Inferior parietal cortex (tissue), 1 donor: ENCODE measurements at regions not wholly inside any gene's neighbourhood (a gene's known extent, or its start where the extent isn't known, plus 50 kb on each side); places are given as distances from the start of the nearest gene placed in this dataset.

Source experiments
- DNase-seq: peaks from one replicate; pipeline ENCODE4 v3.0.0-alpha.2; 2016; ENCODE audit errors: extremely low spot score

- DNase-seq, result no peak
These were observed 211.8 kb upstream of the PPP2R2D start for GRCh38 chr10:131689016-131689415.

- DNase-seq, result no peak
These were observed 211.3 kb upstream of the PPP2R2D start for GRCh38 chr10:131689486-131689885.

GRCh38 chr10:131689954-131690757 is 210.7 kb upstream of the PPP2R2D start:
- DNase-seq, result no peak

- no peak for DNase-seq
These were observed 210.0 kb upstream of the PPP2R2D start for GRCh38 chr10:131690805-131691239.

DNA sequence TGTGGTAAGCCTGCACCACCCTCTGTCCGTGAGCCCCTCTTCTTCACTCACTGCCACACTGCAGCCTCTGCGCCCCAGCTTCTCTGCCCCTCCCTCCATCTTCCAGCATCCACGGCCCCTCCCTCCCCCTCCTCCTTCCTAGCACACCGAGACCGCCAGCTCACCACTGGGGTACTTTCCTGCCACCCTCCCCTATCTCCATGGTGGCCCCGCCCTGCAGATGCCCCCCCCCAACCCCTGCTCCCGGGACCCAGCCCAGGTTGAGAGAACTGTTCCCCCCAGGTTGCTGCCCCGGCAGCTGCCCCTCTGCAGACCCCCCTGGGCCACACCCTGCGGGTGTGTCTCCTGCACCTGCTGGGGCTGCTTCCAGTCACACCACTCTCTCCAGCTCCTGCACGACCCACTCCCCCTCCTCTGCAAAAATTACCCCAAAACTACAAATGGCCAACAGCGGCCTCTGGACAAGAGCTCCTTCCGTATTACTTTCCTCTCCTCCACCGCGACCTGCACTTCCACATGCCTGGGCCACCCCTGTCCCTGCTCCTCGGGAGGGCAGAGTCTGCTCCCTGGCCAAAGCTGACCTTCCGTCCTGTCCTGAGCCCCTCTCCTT is 209.2 kb upstream of the PPP2R2D start:
- DNase-seq, result no peak

DNA sequence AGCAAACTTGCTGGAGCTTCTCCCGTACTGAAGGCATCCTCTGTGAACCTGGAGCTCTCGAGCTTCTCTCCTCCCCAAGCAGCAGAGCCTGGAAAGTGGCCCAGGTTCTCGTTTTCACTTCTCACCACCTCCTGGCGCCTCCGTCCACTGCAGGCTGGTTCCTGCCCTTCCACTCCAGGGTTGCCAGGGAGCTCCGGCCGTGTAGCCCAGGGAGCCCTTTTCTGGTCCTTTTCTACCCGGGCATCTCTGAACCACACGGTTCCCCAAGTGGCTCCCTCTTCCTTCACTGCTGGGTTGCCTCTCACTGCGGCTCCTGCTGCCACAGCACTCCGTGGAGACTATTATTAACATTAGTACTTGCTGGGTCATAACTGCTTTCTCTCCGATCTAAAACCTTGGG is 208.6 kb upstream of the PPP2R2D start:
- DNase-seq, result no peak

DNA sequence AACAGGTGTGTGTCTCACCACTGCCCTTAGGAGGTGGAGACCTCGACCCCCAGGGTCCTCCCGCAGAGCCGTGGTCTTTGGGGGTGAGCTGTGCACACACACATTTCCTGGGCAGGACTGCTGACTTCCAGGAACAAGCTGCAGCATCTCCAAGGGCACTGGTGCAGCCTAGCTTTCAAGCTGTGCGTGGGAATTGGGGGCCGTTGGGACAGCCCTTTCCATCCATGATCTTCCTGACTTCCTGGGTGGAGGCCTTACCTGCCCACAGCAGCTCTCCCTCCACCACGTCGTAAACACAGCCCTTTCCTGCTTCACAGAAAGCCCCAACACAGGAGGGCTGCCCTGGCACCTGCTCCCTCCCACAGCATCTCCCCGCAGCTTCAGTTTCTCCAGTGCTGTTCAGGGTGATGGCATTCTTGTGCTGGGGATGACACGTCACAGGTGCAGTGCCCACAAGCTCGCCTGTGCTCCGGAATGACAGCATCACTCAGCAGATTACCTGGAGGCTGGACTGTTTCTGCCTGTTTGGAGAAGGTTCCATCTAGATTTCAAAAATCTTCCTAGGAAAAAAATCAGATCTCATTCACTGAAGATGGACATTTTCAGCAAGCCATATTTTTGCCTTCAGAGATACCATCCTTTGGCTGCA is 208.0 kb upstream of the PPP2R2D start:
- DNase-seq, result no peak

- no peak for DNase-seq
These were observed 207.0 kb upstream of the PPP2R2D start for GRCh38 chr10:131693766-131694165.

DNA sequence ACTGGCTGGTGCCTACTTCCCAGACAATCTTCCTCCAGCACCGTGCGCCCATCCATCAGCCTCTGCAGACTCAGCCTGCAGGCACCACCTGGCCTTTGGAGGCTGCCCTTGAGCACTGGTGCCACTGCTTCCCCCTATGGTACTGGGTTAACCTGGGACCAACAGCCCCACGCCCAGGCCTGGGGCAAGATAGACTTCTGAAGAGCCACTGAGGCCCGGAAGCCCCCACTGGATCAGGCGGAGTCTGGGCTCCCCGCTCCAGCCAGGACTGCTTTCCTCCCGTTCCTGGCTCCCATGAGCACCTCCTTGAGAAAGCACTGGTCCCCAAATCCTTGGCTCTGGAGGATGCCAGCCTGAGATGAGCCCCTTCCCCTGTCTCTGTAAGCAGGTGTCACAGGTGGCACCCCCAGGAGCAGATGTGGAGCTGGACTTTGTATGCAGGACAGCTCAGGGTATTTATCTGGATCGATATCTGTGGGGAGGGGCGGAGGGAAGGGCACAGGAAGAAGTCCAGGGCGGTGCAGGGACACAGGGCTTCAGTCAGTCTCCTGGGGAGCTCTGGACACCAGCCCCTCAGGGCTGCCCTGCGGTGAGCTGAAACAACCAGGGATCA is 206.5 kb upstream of the PPP2R2D start:
- no peak for DNase-seq

DNA sequence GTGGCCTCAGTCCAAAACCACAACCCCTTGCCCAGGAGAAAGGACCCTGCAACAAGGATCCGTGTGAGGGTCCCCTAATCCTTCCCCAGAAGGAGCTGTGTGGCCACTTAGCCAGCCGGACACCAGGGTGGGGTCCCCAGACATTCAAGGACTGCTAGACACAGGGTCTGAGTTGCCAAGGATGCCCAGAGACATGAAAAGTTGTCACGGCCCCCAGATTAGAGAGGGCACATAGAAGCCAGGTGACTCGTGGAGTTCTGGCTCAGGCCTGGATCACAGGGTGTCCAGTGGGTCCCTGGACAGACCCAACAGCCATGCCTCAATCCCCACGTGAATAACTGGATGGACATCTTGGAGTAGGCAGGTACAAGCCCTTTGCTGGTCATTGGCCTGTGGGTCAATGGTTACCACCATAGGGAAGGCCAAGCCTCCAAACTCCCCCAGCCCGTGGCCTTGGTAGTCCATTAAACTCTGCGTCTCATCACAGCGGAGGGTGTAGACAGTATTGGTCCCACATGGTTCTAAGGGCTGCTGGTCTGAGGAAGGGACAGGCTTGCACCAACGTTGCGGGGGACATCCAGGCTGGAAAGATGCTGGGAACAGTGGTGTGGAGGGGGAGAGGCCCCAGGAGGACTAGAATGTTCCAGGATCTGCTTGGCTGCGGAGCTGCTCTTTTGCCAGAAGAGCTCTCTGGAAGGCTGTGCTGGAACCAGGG is 205.9 kb upstream of the PPP2R2D start:
- no peak for DNase-seq

- no peak for DNase-seq
These were observed 205.2 kb upstream of the PPP2R2D start for GRCh38 chr10:131695496-131696165.

DNA sequence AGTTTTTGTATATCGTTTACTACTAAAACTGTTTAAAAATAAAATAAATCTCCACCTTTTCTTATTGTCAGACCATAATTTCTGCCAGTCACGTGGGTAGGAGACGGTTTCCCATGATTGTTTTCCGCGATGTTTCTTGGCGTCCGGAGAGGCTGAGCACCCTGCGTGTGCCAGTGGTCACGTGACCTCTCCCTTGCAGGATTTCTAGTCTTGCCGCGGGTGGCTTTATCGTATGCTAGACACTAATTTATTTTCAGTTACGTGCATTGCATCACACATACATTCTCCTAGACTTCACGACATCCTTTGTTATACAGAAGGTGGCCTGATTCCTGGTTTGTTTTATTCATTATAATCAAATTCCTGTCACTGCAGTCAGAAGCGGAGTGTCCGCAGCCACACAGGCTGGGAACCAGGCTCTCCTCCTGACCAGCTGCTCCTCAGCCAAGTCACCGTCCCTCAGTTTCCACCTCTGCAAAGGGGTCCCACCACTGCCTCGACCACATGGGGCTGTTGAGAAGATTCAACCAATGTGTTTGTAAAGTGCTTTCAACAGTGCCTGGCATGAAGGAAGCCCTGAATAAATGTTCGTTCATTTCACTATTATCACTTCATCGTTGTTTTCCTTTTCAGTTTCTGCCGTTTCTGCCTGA is 203.2 kb upstream of the PPP2R2D start:
- no peak for DNase-seq

- no peak for DNase-seq
These were observed 202.6 kb upstream of the PPP2R2D start for GRCh38 chr10:131698232-131698631.

DNA sequence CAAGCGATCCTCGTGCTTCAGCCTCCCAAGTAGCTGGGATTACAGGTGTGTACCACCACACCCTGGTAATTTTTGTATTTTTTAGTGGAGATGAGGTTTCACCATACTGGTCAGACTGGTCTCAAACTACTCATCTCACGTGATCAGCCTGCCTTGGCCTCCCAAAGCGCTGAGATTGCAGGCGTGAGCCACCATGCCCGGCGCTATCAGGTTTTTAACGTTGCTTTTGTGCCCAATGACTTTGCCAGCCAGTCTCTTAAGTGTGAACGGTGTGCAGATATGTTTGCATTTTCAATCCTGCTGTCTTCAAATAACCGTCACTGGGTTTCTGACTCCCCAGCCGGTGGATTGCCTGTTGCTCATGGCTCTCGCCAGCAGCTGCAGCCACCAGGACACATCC is 201.8 kb upstream of the PPP2R2D start:
- DNase-seq, result no peak

- no peak for DNase-seq
These were observed 200.8 kb upstream of the PPP2R2D start for GRCh38 chr10:131700032-131700431.

DNA sequence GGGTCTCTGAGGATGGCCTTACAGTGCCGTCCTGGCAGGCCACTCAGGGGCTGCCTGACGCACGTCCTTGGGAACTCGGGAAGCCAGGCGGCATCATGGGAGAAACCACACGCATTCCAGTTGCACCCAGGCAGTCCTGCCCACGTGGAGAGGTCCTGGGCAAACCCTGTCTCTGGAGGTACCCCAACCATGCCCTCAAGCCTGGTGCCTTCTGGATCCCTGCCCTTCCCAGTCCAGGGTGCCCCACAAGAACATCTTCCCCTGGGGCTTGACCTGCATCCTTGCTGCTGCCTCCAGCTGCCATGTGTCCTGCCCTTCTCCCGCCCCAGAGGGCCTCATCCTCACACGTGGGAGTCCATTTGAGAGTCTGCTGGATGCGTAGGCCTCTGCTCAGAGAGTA is 200.3 kb upstream of the PPP2R2D start:
- DNase-seq, result no peak

DNA sequence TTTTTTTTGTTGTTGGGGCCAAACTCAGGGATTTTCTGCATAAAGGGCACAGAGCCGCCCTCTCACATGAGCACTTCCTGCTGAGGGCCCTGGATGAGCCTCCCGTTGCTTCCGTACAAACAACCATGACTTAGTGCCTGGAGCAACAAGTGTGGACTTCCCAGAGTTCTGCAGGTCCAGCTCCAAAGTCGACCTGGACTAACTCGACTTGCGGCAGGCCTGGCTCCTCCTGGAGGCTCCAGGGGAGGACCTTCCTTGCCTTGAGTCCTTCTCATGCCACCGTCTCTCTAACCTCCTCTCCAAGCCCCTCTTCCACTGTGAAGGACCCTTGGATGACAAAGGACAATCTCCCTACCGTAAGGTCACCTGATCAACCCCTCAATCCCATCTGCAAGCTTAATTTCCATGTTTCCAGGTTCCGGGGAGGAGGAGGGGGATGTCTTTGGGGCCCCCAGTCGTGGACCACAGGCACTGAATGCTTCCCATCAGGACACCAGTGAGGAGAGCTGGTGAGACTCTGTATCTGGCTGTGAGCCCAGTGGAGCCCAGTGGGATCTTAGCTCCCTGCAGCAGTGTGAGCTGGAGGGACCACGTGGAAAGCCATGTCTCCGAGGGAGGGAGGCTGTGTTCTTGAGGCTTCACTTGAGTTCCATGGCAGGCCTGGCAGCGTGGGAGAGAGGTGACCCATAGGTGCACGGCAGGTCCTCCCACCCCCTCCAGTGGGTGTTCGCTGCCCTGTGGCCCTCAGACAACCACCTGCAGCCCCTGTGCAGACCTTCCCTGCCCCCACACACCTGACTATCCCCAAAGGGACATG is 199.5 kb upstream of the PPP2R2D start:
- DNase-seq, result no peak

DNA sequence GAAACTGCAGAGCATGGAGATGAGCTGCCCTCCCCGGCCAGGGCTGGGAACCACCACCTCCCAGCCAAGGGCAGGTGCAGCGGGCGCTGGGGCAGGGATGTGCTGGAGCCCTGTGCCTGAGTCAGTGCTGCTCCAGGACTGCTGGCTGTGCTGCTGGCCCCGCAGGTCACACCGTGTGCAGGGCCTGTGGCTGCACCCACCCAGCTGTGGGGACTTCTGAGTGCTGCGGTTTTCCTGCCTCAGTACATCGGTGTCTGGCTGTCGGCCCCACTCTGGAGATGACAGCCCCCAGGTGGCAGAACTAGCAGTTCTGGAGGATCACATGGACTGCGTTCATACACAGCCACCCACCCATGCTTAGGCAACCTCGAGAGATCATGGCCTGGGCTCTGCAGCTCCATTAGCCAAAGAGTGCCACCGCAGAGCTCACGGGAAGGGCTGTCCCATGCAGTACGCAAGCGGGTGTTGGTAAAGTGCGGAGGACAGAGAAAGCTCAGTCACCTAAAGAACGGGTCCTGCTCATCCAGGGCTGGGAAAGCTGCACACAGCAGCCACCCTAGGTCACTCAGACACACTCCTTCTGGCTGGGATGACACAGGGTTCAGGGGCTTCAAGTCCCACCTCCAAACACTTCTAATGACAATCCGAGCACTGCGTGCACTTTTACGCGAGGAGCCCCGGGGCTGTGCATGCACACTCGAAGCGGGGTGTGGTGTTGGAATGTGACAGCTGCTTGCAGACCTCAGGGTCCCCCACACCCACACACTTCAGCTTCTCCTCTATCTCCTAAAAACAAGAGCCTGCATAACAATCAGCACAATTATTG is 198.1 kb upstream of the PPP2R2D start:
- no peak for DNase-seq

- DNase-seq, result no peak
These were observed 197.3 kb upstream of the PPP2R2D start for GRCh38 chr10:131703541-131703940.
